Thymus (tissue), 11 donors: ENCODE measurements at regions not wholly inside any gene's neighbourhood (a gene's known extent, or its start where the extent isn't known, plus 50 kb on each side); places are given as distances from the start of the nearest gene placed in this dataset.

Source experiments
- DNase-seq, 9 donors: peaks; one replicate each; pipeline ENCODE4 v3.0.0-alpha.2; 2013; ENCODE audit warnings: low spot score in 9 of 9, low read depth in 6 of 9, missing footprints in 1 of 9
- H3K27ac ChIP-seq, 2 donors: one replicate each; pipeline ENCODE4 v1.5.1; 2013; ENCODE audit warnings: control low read depth in 1 of 2, low read depth in 1 of 2, low read length in 1 of 2, mild to moderate bottlenecking in 1 of 2, moderate library complexity in 1 of 2
- H3K27me3 ChIP-seq, 2 donors: one replicate each; pipeline ENCODE4 v1.5.1; 2013; ENCODE audit warnings: low read length in 1 of 2; ENCODE audit not compliant: control insufficient read depth in 2 of 2, insufficient read depth in 1 of 2
- H3K36me3 ChIP-seq, 2 donors: one replicate each; pipeline ENCODE4 v1.5.1; 2013; ENCODE audit warnings: low read length in 1 of 2, mild to moderate bottlenecking in 1 of 2, moderate library complexity in 1 of 2; ENCODE audit not compliant: control insufficient read depth in 2 of 2, insufficient read depth in 2 of 2
- H3K4me1 ChIP-seq, 2 donors: one replicate each; pipeline ENCODE4 v1.5.1; 2013; ENCODE audit warnings: low read length in 2 of 2; ENCODE audit not compliant: control insufficient read depth in 2 of 2, insufficient read depth in 2 of 2
- H3K4me3 ChIP-seq, 2 donors: one replicate each; pipeline ENCODE4 v1.5.1; 2013; ENCODE audit warnings: low read length in 2 of 2, control low read depth in 1 of 2, mild to moderate bottlenecking in 1 of 2
- H3K9me3 ChIP-seq, 2 donors: one replicate each; pipeline ENCODE4 v1.5.1; 2013; ENCODE audit warnings: low read length in 1 of 2, mild to moderate bottlenecking in 1 of 2; ENCODE audit not compliant: control insufficient read depth in 2 of 2, insufficient read depth in 1 of 2
- WGBS: extraction: QIAGEN DNeasy Blood & Tissue Kit; methylation state at CpG from one replicate; pipeline ENCODE4 v1.1.7; 2013; 5-methylcytosine and 5-hydroxymethylcytosine counted together
- donor health status: healthy.

- Histone ChIP-seq H3K4me1 (no peaks in the 10 kb centered on the region), H3K4me3 (no peak overlapping the region), H3K27ac (no peak overlapping the region), H3K9me3 (no peaks in the 10 kb centered on the region), H3K36me3 (no peaks in the 10 kb centered on the region), H3K27me3 (peaks cover 0 to 13% of the 10 kb centered on the region in 2 donors)
- WGBS, result 78% methylated on average over 4 of the region's 4 CpGs
- no peak for DNase-seq
Measured at GRCh38 chrX:110444996-110445395, 86.3 kb downstream of the RTL9 start.

GRCh38 chrX:110448459-110448858 is 89.8 kb downstream of the RTL9 start:
- no peak overlapping the region for H3K27ac ChIP-seq
- H3K36me3 ChIP-seq, result no peaks in the 10 kb centered on the region
- 91% methylated on average over 10 of the region's 10 CpGs for WGBS
- peaks cover 0 to 13% of the 10 kb centered on the region in 2 donors for H3K27me3 ChIP-seq
- H3K9me3 ChIP-seq, result no peaks in the 10 kb centered on the region
- no peaks in the 10 kb centered on the region for H3K4me1 ChIP-seq
- DNase-seq, result no peak
- no peak overlapping the region for H3K4me3 ChIP-seq

- Histone ChIP-seq H3K4me1 (no peaks in the 10 kb centered on the region), H3K4me3 (no peak overlapping the region), H3K27me3 (peaks cover 0 to 13% of the 10 kb centered on the region in 2 donors), H3K27ac (no peak overlapping the region), H3K9me3 (no peaks in the 10 kb centered on the region), H3K36me3 (no peaks in the 10 kb centered on the region)
- no peak for DNase-seq
- 91% methylated on average over 2 of the region's 2 CpGs for WGBS
Measured at GRCh38 chrX:110449312-110449711, 90.7 kb downstream of the RTL9 start.

- DNase-seq, result peak; percentile 14 to 78 (median 27)
- WGBS, result 1% methylated on average over 4 of the region's 4 CpGs
- H3K36me3 ChIP-seq, result no peaks in the 10 kb centered on the region
- peaks cover 0 to 9% of the 10 kb centered on the region in 2 donors for H3K27me3 ChIP-seq
- H3K4me1 ChIP-seq, result no peaks in the 10 kb centered on the region
- H3K4me3 ChIP-seq, result no peak overlapping the region
- no peaks in the 10 kb centered on the region for H3K9me3 ChIP-seq
- H3K27ac ChIP-seq, result no peak overlapping the region
Measured at GRCh38 chrX:110450050-110450449, 91.4 kb downstream of the RTL9 start.

- Histone ChIP-seq H3K9me3 (no peaks in the 10 kb centered on the region), H3K4me3 (no peak overlapping the region), H3K27me3 (peaks cover 0 to 2% of the 10 kb centered on the region in 2 donors), H3K4me1 (no peaks in the 10 kb centered on the region), H3K27ac (no peak overlapping the region), H3K36me3 (no peaks in the 10 kb centered on the region)
- 93% methylated on average over 7 of the region's 7 CpGs for WGBS
- no peak for DNase-seq
Measured at GRCh38 chrX:110454336-110454735, 95.7 kb downstream of the RTL9 start.

- no peaks in the 10 kb centered on the region for H3K36me3 ChIP-seq
- no peaks in the 10 kb centered on the region for H3K27me3 ChIP-seq
- H3K4me1 ChIP-seq, result no peaks in the 10 kb centered on the region
- no peaks in the 10 kb centered on the region for H3K9me3 ChIP-seq
- no peak overlapping the region for H3K27ac ChIP-seq
- H3K4me3 ChIP-seq, result no peak overlapping the region
- DNase-seq, result no peak
Measured at GRCh38 chrX:110462957-110463356, 104.3 kb downstream of the RTL9 start.

GRCh38 chrX:110466790-110467189 is 108.1 kb downstream of the RTL9 start:
- Histone ChIP-seq H3K27me3 (no peaks in the 10 kb centered on the region), H3K9me3 (no peaks in the 10 kb centered on the region), H3K4me3 (no peak overlapping the region), H3K36me3 (no peaks in the 10 kb centered on the region), H3K4me1 (no peaks in the 10 kb centered on the region), H3K27ac (no peak overlapping the region)
- 98% methylated on average over 2 of the region's 2 CpGs for WGBS
- no peak for DNase-seq

- DNase-seq, result no peak
- Histone ChIP-seq H3K27me3 (no peaks in the 10 kb centered on the region), H3K36me3 (no peaks in the 10 kb centered on the region), H3K4me1 (no peaks in the 10 kb centered on the region), H3K4me3 (no peak overlapping the region), H3K9me3 (no peaks in the 10 kb centered on the region), H3K27ac (no peak overlapping the region)
- over 99% methylated on average over 3 of the region's 3 CpGs for WGBS
Measured at GRCh38 chrX:110472265-110472664, 113.6 kb downstream of the RTL9 start.

- no peaks in the 10 kb centered on the region for H3K9me3 ChIP-seq
- H3K27me3 ChIP-seq, result no peaks in the 10 kb centered on the region
- 95% methylated on average over 5 of the region's 5 CpGs for WGBS
Measured at GRCh38 chrX:110477593-110478228, 119.1 kb downstream of the RTL9 start.

More at GRCh38 chrX:110477593-110478228, 119.1 kb downstream of the RTL9 start:
- Histone ChIP-seq H3K36me3 (no peaks in the 10 kb centered on the region), H3K27ac (no peak overlapping the region), H3K4me3 (no peak overlapping the region), H3K4me1 (no peaks in the 10 kb centered on the region)
- no peak for DNase-seq
